Psoas muscle (tissue), 7 donors: ENCODE measurements at regions not wholly inside any gene's neighbourhood (a gene's known extent, or its start where the extent isn't known, plus 50 kb on each side); places are given as distances from the start of the nearest gene placed in this dataset.

Source experiments
- ATAC-seq, 4 donors: fragments of 200-7000 bp; cut with Tn5 transposase; one replicate each; pipeline ENCODE4 v1.9.1; 2020; ENCODE audit warnings: moderate library complexity in 3 of 4, mild to moderate bottlenecking in 2 of 4
- DNase-seq, 2 donors: peaks; one replicate each; pipeline ENCODE4 v3.0.0-alpha.2; 2020
- H3K27ac ChIP-seq: fragments of 200-600 bp; one replicate; pipeline ENCODE4 v1.8.0; 2022
- H3K27me3 ChIP-seq, 3 donors: fragments of 200-600 bp in 1 of 3; one replicate each; pipeline versions ENCODE4 v1.6.1 to v1.8.0; 2013 to 2022; ENCODE audit warnings: low read length in 2 of 3, mild to moderate bottlenecking in 2 of 3, moderate library complexity in 1 of 3; ENCODE audit not compliant: insufficient read depth in 3 of 3
- H3K36me3 ChIP-seq, 2 donors: fragments of 200-600 bp in 1 of 2; one replicate each; pipeline versions ENCODE4 v1.6.1 to v1.8.0; 2013 to 2022; ENCODE audit warnings: low read depth in 1 of 2, mild to moderate bottlenecking in 1 of 2, moderate library complexity in 1 of 2; ENCODE audit not compliant: insufficient read depth in 1 of 2
- H3K4me1 ChIP-seq: fragments of 200-600 bp; one replicate; pipeline ENCODE4 v1.8.0; 2022
- H3K4me3 ChIP-seq: fragments of 200-600 bp; one replicate; pipeline ENCODE4 v1.8.0; 2022; ENCODE audit warnings: mild to moderate bottlenecking
- H3K9me3 ChIP-seq: fragments of 200-600 bp; one replicate; pipeline ENCODE4 v1.8.0; 2022
- CTCF ChIP-seq: fragments of 200-600 bp; IDR thresholded peaks from one replicate; pipeline ENCODE4 v1.8.0; 2022; ENCODE audit warnings: antibody characterized with exemption
- WGBS, 3 donors: extraction: QIAGEN DNeasy Blood & Tissue Kit; methylation state at CpG; one replicate each; pipeline versions ENCODE4 v1.1.6 to v1.1.7; 2013; 5-methylcytosine and 5-hydroxymethylcytosine counted together
- intact Hi-C, 2 donors: fragments of 100-400 bp; cut with DNase I; formaldehyde crosslinking; loops; one replicate each; pipeline versions ENCODE4 v1.11.0 to v1.14.2; 2022
- donor health status: healthy with polysubstance abuse.
- donor health status: DM: no; HTN: no; CAD: no; lungs with moderate emphysema.
- donor health status: Bipolar disorder and iron deficiency.
- donor health status: healthy.
- donor health status: DM: yes; HTN: yes; CAD: no.
- donor health status: DM: no; HTN: no; CAD: no.
- donor health status: DM: yes; HTN: yes; CAD: no.

- ATAC-seq (no peak), DNase-seq (no peak)
- no peaks in the 10 kb centered on the region for H3K4me1 ChIP-seq
- WGBS, 3 donors, result 63 to 81% (median 68%) methylated on average over 3 of the region's 3 CpGs
- no peak overlapping the region for H3K4me3 ChIP-seq
- H3K9me3 ChIP-seq, result peaks cover 9% of the 10 kb centered on the region
- H3K36me3 ChIP-seq, result no peaks in the 10 kb centered on the region
- intact Hi-C loops, result no loop called here
- H3K27ac ChIP-seq, result no peak overlapping the region
- TF ChIP-seq CTCF, result no peak
- H3K27me3 ChIP-seq, result peaks cover 0 to 3% (median 0%) of the 10 kb centered on the region in 3 donors
Measured at GRCh38 chr19:31708520-31708919, 359.3 kb upstream of the TSHZ3 start.

- no peaks in the 10 kb centered on the region for H3K4me1 ChIP-seq
- ATAC-seq (no peak), DNase-seq (no peak)
- no peaks in the 10 kb centered on the region for H3K36me3 ChIP-seq
- intact Hi-C loops, result no loop called here
- H3K27ac ChIP-seq, result no peak overlapping the region
- peaks cover 6% of the 10 kb centered on the region for H3K9me3 ChIP-seq
- TF ChIP-seq CTCF, result no peak
- no peak overlapping the region for H3K4me3 ChIP-seq
- peaks cover 0 to 3% (median 0%) of the 10 kb centered on the region in 3 donors for H3K27me3 ChIP-seq
- WGBS, 3 donors, result 71 to 78% (median 71%) methylated on average over 2 of the region's 2 CpGs
Measured at GRCh38 chr19:31709476-31709875, 360.2 kb upstream of the TSHZ3 start.

GRCh38 chr19:31715249-31715945 is 366.2 kb upstream of the TSHZ3 start:
- 26 to 40% (median 28%) methylated on average over 17 of the region's 17 CpGs for WGBS, 3 donors
- H3K4me1 ChIP-seq, result no peaks in the 10 kb centered on the region
- DNase-seq, result peak in 1 of 2 donors; percentile 40

GRCh38 chr19:31716826-31717225 is 367.6 kb upstream of the TSHZ3 start:
- intact Hi-C loops, result no loop called here
- no peaks in the 10 kb centered on the region for H3K4me1 ChIP-seq
- peaks cover 6% of the 10 kb centered on the region for H3K9me3 ChIP-seq
- no peak for TF ChIP-seq CTCF
- no peak overlapping the region for H3K4me3 ChIP-seq
- ATAC-seq (no peak), DNase-seq (no peak)
- WGBS, 3 donors, result 76 to 87% (median 82%) methylated on average over 6 of the region's 6 CpGs
- H3K36me3 ChIP-seq, result no peaks in the 10 kb centered on the region
- H3K27me3 ChIP-seq, result no peaks in the 10 kb centered on the region
- H3K27ac ChIP-seq, result no peak overlapping the region

More at GRCh38 chr19:31715249-31715945, 366.2 kb upstream of the TSHZ3 start:
- intact Hi-C loops, result no loop called here
- Histone ChIP-seq H3K4me3 (no peak overlapping the region), H3K9me3 (peaks cover 6% of the 10 kb centered on the region), H3K27ac (no peak overlapping the region), H3K36me3 (no peaks in the 10 kb centered on the region), H3K27me3 (no peaks in the 10 kb centered on the region)
- no peak for ATAC-seq
- no peak for TF ChIP-seq CTCF
